ENCODE measurements at regions not wholly inside any gene's neighbourhood (a gene's known extent, or its start where the extent isn't known, plus 50 kb on each side); places are given as distances from the start of the nearest gene placed in this dataset.

DNA sequence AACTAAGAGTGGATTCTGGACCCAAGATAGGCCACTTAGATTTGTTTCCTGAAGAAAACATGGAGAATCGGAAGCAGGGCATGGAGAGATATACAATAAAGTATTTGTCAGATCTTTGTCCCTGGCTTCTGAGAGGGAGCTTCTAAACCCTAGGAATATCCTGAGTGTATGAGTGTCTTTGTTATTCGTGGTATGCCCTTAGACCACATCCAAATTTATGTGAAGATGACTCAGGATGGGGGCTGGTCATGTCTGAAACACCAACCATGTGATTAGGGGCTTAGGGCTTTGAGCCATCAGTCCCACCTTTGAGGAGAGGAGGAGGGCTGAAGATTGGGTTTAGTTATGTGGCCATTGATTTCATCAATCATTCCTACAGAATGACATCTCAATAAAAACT is 69.7 kb upstream of the PLPP4 start:
- no peak for DNase-seq

DNA sequence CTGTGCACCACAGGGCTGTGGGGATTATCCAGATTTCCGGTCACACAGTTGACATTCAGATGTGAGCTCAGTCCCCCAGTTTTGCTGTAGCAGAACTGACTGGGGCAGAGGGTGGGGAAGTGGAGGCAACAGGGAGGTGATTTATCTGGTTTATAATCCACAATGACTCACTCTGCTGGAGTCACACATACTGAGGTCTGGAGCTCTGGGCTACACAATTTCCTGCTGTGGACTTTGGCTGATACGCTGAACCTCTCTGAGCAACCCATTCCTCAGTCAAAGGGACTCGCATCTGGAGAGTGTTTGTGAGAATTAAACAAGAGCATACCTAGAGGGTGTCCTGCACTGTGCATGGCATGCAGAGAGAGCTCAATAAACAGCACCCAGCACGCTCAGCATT is 64.8 kb upstream of the PLPP4 start:
- DNase-seq = no peak

DNA sequence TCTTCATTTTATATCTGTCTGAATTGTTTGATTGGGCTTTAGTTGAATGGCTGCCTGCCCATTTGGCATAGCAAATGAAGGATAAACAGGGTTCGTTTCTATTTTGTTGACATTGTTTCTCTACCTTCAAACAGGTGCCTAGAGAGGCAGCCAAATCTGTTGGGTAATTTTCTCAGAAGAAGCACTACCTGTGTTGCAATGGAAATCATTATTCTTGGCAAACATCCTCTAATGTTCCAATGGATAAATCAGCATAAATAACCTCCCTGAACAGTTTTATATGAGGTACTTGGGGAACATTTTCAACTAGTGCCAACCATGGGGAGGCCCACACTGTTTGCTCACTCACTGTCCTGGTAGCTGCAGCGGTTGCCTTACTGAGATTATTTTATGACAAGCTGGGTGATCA is 64.4 kb upstream of the PLPP4 start:
- no peak for DNase-seq

DNA sequence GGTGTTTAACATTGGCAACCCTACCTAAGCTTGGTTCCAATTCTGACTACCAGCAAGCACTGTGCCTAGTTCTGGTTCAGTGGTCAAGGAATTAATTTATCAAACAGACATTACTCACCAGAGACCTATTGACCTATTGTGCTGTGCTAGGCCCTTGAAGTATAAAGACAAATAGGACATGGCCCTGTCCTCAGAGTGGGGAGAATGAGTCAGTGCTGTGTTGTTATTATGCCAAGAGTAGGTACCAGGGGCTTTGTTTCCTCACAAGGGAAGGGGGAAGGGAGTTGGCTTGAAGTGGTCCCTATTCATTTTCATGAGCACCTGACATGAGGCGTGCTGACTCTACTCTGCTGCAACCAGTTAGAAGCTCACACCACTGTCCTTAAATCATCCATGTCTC is 62.6 kb upstream of the PLPP4 start:
- no peak for DNase-seq

DNA sequence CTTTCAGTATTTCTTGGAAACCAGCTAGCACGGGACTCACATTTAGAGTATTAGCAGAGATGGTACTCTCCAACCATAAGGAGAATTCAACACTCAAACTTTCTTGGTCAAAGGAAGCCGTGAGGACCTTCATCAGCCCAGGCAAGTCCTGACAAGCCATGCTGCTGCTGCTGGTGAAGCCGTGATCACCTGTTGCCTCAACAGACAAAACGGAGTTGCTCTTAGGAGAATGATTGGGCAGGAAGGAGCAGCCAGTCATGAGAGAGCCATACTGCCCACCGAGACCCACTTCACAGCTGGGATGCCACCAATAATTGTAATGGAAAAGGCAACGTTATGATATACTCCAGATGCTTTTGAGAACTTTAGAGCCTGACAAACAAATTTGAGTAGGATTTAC is 60.8 kb upstream of the PLPP4 start:
- no peak for DNase-seq

DNA sequence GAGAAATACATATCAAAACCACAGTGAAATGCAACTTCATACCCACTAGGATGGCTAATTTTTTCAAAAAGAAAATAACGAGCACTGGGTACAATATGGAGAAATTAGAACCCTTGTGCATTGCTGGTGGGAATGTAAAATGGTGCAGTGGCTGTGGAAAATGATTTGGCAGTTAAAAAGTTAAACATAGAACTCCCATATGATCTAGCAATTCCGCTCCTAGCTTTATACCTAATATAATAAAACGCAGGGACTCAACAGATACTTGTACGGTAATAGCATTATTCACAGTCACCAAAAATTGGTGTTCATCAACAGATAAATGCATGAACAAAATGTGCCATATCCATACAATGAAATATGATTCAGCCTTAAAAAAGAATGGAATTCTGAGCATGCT is 58.8 kb upstream of the PLPP4 start:
- DNase-seq = no peak

DNA sequence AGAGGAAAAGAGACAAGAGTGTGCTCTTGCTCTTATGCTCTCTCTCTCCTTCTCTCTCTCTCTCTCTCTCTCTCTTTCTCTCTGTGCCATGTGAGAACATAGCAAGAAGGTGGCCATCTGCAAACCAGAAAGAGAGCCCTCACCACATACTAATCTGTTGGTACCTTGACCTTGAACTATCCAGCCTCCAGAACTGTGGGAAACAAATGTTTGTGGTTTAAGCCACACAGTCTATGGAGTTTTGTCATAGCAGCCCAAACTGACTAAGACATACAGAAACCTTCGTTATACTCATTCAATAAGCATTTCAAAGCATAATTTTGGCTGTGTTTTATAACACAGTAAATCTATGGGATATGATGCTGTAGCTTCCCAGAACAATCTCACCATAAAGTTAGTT is 56.4 kb upstream of the PLPP4 start:
- DNase-seq = no peak

DNA sequence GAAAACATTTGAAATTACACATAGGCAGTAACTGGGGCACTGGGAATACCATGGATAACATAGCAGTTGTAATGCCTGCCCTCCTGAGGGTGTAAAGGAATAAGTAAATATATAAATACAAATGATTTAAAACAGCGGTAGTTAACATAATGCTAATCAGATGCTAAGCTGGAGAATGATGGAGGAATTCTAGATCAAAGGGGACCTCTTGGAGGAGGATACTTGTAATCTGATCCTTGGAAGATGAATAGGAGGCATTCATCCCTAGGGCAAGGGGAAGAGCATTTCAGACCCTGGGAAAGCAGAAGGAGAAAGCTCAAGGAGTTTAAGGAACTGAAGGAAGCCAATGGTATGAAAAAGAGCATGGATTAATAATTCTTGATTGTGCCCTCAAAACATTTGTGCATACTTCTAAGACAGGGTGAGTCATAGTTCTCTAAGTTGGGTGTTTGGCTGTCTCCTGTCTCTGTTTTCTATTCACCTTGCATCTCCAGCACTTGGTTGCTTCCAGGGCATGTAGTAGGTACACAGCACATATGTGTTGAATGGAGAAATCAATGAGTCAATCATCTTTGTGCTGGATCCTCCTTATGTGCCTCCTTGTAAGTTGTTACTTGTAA is 54.8 kb upstream of the PLPP4 start:
- no peak for DNase-seq

DNA sequence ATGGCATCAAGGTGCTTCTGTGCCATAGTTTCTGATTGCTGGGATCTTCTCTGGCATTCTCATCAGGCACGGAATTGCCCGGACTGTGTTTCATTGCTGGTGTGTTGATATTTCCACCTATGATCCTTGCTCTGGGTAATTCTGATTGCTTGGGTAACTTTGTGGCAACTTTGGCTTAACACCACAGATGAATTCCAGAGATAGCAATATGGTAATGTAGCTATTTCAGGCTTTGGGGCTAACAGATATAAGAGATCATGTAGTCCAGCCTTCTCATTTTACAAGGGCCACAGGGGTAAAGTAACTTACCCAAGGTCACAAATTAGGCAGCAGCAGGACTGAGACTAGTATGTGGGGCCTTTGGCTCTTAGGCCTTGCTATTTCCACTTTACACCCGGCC is 53.9 kb upstream of the PLPP4 start:
- DNase-seq = no peak

DNA sequence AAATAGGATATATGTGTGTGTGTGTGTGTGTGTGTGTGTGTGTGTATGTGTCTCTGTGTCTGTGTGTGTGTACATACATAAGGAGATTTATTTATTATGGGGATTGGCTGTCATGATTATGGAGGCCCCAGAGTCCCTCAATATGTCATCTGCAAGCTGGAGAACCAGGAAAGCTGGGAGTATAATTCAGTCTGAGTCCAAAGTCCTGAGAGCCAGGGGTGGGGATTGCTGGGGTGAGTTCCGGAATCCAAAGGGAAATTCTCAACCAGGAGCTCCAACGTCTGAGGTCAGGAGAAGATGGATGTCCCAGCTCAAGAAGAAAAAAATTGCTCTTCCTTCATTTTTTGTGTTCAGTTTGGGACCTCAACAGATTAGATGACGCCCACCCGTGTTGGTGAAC is 50.7 kb upstream of the PLPP4 start:
- DNase-seq = no peak
